Trophoblast cell (in vitro differentiated cells and primary cell): ENCODE measurements at regions not wholly inside any gene's neighbourhood (a gene's known extent, or its start where the extent isn't known, plus 50 kb on each side); places are given as distances from the start of the nearest gene placed in this dataset.

ENCODE experiments used
- DNase-seq, 2 donors: peaks; one replicate each; pipeline ENCODE4 v3.0.0-alpha.2; 2016
- H2AFZ ChIP-seq: 2 replicates; pipeline ENCODE4 v1.6.1; 2013; ENCODE audit warnings: low read length, moderate library complexity, mild to moderate bottlenecking; ENCODE audit not compliant: insufficient read depth, poor library complexity
- H2AK5ac ChIP-seq: 2 replicates; pipeline ENCODE4 v1.6.1; 2013; ENCODE audit warnings: mild to moderate bottlenecking, low read length
- H2BK120ac ChIP-seq: 2 replicates; pipeline ENCODE4 v1.6.1; 2013; ENCODE audit warnings: low read length, mild to moderate bottlenecking, moderate library complexity; ENCODE audit not compliant: insufficient read depth, poor library complexity
- H2BK12ac ChIP-seq: 2 replicates; pipeline ENCODE4 v1.6.1; 2013; ENCODE audit warnings: mild to moderate bottlenecking, low read length, moderate library complexity
- H2BK5ac ChIP-seq: 2 replicates; pipeline ENCODE4 v1.6.1; 2013; ENCODE audit warnings: low read length, low read depth, moderate library complexity, mild to moderate bottlenecking; ENCODE audit not compliant: poor library complexity
- H3K14ac ChIP-seq: 2 replicates; pipeline ENCODE4 v1.6.1; 2013; ENCODE audit warnings: mild to moderate bottlenecking, low read length
- H3K18ac ChIP-seq: 2 replicates; pipeline ENCODE4 v1.6.1; 2013; ENCODE audit warnings: mild to moderate bottlenecking, low read length
- H3K23ac ChIP-seq: 2 replicates; pipeline ENCODE4 v1.6.1; 2013; ENCODE audit warnings: low read length
- H3K27ac ChIP-seq: 2 replicates; pipeline ENCODE4 v1.5.1; 2013; ENCODE audit warnings: low read depth, mild to moderate bottlenecking, inconsistent platforms, low read length, moderate library complexity
- H3K27me3 ChIP-seq: 2 replicates; pipeline ENCODE4 v1.6.1; 2013; ENCODE audit warnings: inconsistent platforms, mild to moderate bottlenecking, low read length, moderate library complexity; ENCODE audit not compliant: insufficient read depth
- H3K36me3 ChIP-seq, 2 experiments: 1 replicate in 1 of 2; 2 replicates in 1 of 2; pipeline ENCODE4 v1.6.1; 2013; ENCODE audit warnings: low read length in 2 of 2, mild to moderate bottlenecking in 2 of 2, moderate library complexity in 1 of 2; ENCODE audit not compliant: insufficient read depth in 2 of 2, control insufficient read depth in 1 of 2
- H3K4ac ChIP-seq: 2 replicates; pipeline ENCODE4 v1.6.1; 2013; ENCODE audit warnings: low read depth, mild to moderate bottlenecking, low read length, moderate library complexity
- H3K4me1 ChIP-seq, 2 experiments: 1 replicate in 1 of 2; 2 replicates in 1 of 2; pipeline ENCODE4 v1.6.1; 2013; ENCODE audit warnings: low read length in 2 of 2, mild to moderate bottlenecking in 2 of 2, moderate library complexity in 1 of 2; ENCODE audit not compliant: insufficient read depth in 2 of 2, control insufficient read depth in 1 of 2
- H3K4me2 ChIP-seq: 2 replicates; pipeline ENCODE4 v1.6.1; 2013; ENCODE audit warnings: inconsistent platforms, mild to moderate bottlenecking, low read length, moderate library complexity
- H3K4me3 ChIP-seq: 2 replicates; pipeline ENCODE4 v1.5.1; 2013; ENCODE audit warnings: mild to moderate bottlenecking, low read depth, low read length, inconsistent platforms
- H3K79me1 ChIP-seq: one replicate; pipeline ENCODE4 v1.6.1; 2013; ENCODE audit warnings: low read length
- H3K79me2 ChIP-seq: 2 replicates; pipeline ENCODE4 v1.6.1; 2013; ENCODE audit warnings: low read length, mild to moderate bottlenecking; ENCODE audit not compliant: control insufficient read depth, insufficient read depth, poor library complexity
- H3K9ac ChIP-seq: 2 replicates; pipeline ENCODE4 v1.6.1; 2013; ENCODE audit warnings: mild to moderate bottlenecking, low read length
- H3K9me3 ChIP-seq: 2 replicates; pipeline ENCODE4 v1.6.1; 2013; ENCODE audit warnings: low read depth, mild to moderate bottlenecking, control low read depth, inconsistent platforms, low read length; ENCODE audit not compliant: insufficient read depth
- H4K12ac ChIP-seq: 2 replicates; pipeline ENCODE4 v1.6.1; 2013; ENCODE audit warnings: low read depth, mild to moderate bottlenecking, low read length, moderate library complexity
- H4K8ac ChIP-seq: 2 replicates; pipeline ENCODE4 v1.6.1; 2013; ENCODE audit warnings: low read depth, mild to moderate bottlenecking, low read length, moderate library complexity
- H4K91ac ChIP-seq: one replicate; pipeline ENCODE4 v1.6.1; 2013; ENCODE audit warnings: low read depth, mild to moderate bottlenecking, low read length, moderate library complexity
- WGBS: extraction: QIAGEN DNeasy Blood & Tissue Kit; methylation state at CpG from one replicate; pipeline ENCODE4 v1.1.7; 2013; ENCODE audit warnings: missing lambda C conversion rate; ENCODE audit not compliant: insufficient read length, insufficient coverage; ENCODE audit errors: extremely low coverage; 5-methylcytosine and 5-hydroxymethylcytosine counted together

GRCh38 chr3:163622384-163622783, 1455.9 kb downstream of the SI start:
- Histone ChIP-seq H3K79me2 (no peaks in the 10 kb centered on the region), H4K8ac (no peak overlapping the region), H2BK12ac (no peak overlapping the region), H3K36me3 (no peaks in the 10 kb centered on the region), H3K27ac (no peak overlapping the region), H2AK5ac (no peak overlapping the region), H2BK5ac (no peak overlapping the region), H3K9ac (no peak overlapping the region), H3K14ac (no peak overlapping the region), H3K27me3 (no peaks in the 10 kb centered on the region), H3K23ac (no peak overlapping the region), H3K79me1 (no peaks in the 10 kb centered on the region), H3K4me1 (no peaks in the 10 kb centered on the region), H3K18ac (no peak overlapping the region), H2AFZ (no peak overlapping the region), H4K12ac (no peak overlapping the region), H4K91ac (no peak overlapping the region), H3K4ac (no peak overlapping the region), H2BK120ac (no peak overlapping the region), H3K9me3 (no peaks in the 10 kb centered on the region), H3K4me2 (no peak overlapping the region), H3K4me3 (no peak overlapping the region)
- DNase-seq = no peak
- no CpG with 5 or more reads among the region's 3 CpGs for WGBS

GRCh38 chr3:163614886-163615285, 1463.4 kb downstream of the SI start:
- no peaks in the 10 kb centered on the region for H3K27me3 ChIP-seq
- no peaks in the 10 kb centered on the region for H3K4me1 ChIP-seq
- H3K4me2 ChIP-seq = no peak overlapping the region
- DNase-seq = no peak
- no peak overlapping the region for H3K4ac ChIP-seq
- H4K91ac ChIP-seq = no peak overlapping the region
- no peak overlapping the region for H3K14ac ChIP-seq
- no peak overlapping the region for H3K27ac ChIP-seq
- no peaks in the 10 kb centered on the region for H3K79me1 ChIP-seq
- H3K23ac ChIP-seq = no peak overlapping the region
- no peak overlapping the region for H2AFZ ChIP-seq
- no peak overlapping the region for H2AK5ac ChIP-seq
- no peak overlapping the region for H4K8ac ChIP-seq
- no peak overlapping the region for H2BK120ac ChIP-seq
- H3K4me3 ChIP-seq = no peak overlapping the region
- no peak overlapping the region for H3K18ac ChIP-seq
- no peak overlapping the region for H2BK12ac ChIP-seq
- H3K9me3 ChIP-seq = no peaks in the 10 kb centered on the region
- no peak overlapping the region for H2BK5ac ChIP-seq
- H3K79me2 ChIP-seq = no peaks in the 10 kb centered on the region
- H4K12ac ChIP-seq = no peak overlapping the region
- no peaks in the 10 kb centered on the region for H3K36me3 ChIP-seq
- H3K9ac ChIP-seq = no peak overlapping the region

- H3K4ac ChIP-seq = no peak overlapping the region
- no peak overlapping the region for H3K23ac ChIP-seq
- no peak overlapping the region for H3K9ac ChIP-seq
- H2BK120ac ChIP-seq = no peak overlapping the region
- no peaks in the 10 kb centered on the region for H3K36me3 ChIP-seq
- H2BK12ac ChIP-seq = no peak overlapping the region
- H3K9me3 ChIP-seq = no peaks in the 10 kb centered on the region
- H4K91ac ChIP-seq = no peak overlapping the region
- no peaks in the 10 kb centered on the region for H3K79me1 ChIP-seq
- H2AK5ac ChIP-seq = no peak overlapping the region
- H3K4me1 ChIP-seq = no peaks in the 10 kb centered on the region
- no peak overlapping the region for H2AFZ ChIP-seq
- no peak overlapping the region for H3K18ac ChIP-seq
- WGBS = no CpG with 5 or more reads among the region's 1 CpG
- H2BK5ac ChIP-seq = no peak overlapping the region
- H4K8ac ChIP-seq = no peak overlapping the region
- H3K14ac ChIP-seq = no peak overlapping the region
- H3K79me2 ChIP-seq = no peaks in the 10 kb centered on the region
- no peak overlapping the region for H3K27ac ChIP-seq
- peak; percentile 23 to 78 for DNase-seq
- H3K4me2 ChIP-seq = no peak overlapping the region
- H4K12ac ChIP-seq = no peak overlapping the region
- no peak overlapping the region for H3K4me3 ChIP-seq
- H3K27me3 ChIP-seq = no peaks in the 10 kb centered on the region
Observed at GRCh38 chr3:163605915-163606314, 1472.4 kb downstream of the SI start.

GRCh38 chr3:163601426-163601825, 1476.9 kb downstream of the SI start:
- Histone ChIP-seq H4K91ac (no peak overlapping the region), H3K4me2 (no peak overlapping the region), H2BK12ac (no peak overlapping the region), H3K27me3 (no peaks in the 10 kb centered on the region), H3K23ac (no peak overlapping the region), H3K18ac (no peak overlapping the region), H3K9ac (no peak overlapping the region), H2AFZ (no peak overlapping the region), H4K8ac (no peak overlapping the region), H2BK5ac (no peak overlapping the region), H3K79me2 (no peaks in the 10 kb centered on the region), H3K4ac (no peak overlapping the region), H3K79me1 (no peaks in the 10 kb centered on the region), H3K9me3 (no peaks in the 10 kb centered on the region), H2BK120ac (no peak overlapping the region), H2AK5ac (no peak overlapping the region), H3K14ac (no peak overlapping the region), H3K4me3 (no peak overlapping the region), H4K12ac (no peak overlapping the region), H3K36me3 (no peaks in the 10 kb centered on the region), H3K27ac (no peak overlapping the region), H3K4me1 (no peaks in the 10 kb centered on the region)
- no CpG with 5 or more reads among the region's 1 CpG for WGBS
- DNase-seq = no peak
